Globus pallidus (tissue), 1 donor: ENCODE measurements at regions not wholly inside any gene's neighbourhood (a gene's known extent, or its start where the extent isn't known, plus 50 kb on each side); places are given as distances from the start of the nearest gene placed in this dataset.

Experiments
- DNase-seq: peaks from one replicate; pipeline ENCODE4 v3.0.0-alpha.2; 2015; ENCODE audit warnings: low spot score

GRCh38 chr4:185893500-185893899 lies 81.5 kb upstream of the SORBS2 start:
- DNase-seq, result no peak

DNA sequence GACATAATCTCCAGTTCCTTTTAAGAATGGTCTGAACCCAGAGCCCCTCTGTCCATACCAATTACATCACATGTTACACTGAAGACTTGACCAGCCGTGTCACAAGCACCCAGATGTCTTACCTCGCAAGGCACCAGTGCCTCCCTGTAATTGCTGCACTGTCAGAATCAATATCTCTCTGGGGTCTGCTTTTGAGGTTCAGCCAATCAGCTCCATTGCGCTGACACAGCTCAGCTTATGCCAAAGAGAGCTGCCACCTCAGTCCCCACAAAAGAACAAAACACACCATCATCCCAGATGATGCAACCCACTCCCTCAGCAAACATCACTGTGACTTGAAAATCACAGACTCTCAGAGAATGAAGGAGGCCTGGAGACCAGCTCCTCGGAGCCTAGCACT lies 82.5 kb upstream of the SORBS2 start:
- DNase-seq, result no peak

DNA sequence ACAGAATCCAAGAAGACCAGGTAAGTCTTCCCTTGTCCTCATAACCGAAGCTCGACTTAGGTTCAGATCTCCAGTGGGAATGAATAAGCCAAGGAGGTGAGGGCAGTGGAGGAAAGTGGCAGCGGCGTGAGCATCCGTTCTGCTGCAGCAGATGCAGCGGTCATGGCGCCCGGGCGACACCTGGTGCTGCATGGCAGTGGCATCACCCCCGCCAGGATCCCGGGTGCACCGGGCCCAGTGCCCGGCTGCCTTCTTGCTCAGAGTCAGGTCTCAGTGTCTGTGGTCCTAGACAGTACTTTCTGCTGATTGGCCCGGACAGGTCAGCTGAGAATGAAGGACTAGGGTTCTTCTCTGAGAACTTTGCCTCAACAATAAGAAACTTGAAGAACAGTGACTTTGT lies 83.4 kb upstream of the SORBS2 start:
- DNase-seq, result no peak

DNA sequence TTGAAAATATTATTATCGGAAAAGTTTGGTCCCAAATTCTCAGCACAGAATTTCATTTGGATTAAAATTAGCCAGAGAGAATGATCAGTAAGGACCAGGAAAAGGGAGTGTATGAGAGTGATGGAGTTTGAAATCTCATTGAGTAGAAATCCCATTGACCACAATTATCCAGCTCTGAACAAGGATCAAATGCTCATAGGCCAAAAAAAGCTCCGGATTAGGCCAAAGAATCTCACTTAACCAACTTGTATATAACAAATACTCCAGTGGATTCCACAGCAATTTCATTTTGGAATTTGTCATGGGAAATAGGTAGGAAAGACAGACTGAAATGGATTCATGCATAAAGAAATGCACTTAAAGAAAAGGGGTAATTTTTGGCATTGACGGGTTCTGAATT lies 83.9 kb upstream of the SORBS2 start:
- DNase-seq, result no peak

GRCh38 chr4:185896817-185897488 lies 85.0 kb upstream of the SORBS2 start:
- no peak for DNase-seq

DNA sequence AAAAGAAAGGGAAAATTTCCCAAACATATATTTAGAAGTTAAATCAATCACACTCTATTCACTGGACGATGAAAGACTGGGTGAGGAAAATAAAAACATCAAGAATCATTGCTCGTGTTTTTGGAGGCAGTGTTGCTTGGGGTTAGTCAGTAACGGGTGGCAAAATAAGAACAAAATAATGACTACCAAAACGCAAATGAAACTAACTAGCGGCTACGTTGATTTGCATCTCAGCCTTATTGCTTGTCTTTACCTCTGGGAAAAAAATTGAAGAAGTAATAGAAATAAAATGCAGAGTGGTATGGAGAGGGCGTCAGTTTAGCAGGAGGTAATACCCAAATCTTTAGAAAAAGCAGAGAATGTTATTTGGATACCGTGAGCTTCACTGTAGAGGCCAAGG lies 86.4 kb upstream of the SORBS2 start:
- no peak for DNase-seq

DNA sequence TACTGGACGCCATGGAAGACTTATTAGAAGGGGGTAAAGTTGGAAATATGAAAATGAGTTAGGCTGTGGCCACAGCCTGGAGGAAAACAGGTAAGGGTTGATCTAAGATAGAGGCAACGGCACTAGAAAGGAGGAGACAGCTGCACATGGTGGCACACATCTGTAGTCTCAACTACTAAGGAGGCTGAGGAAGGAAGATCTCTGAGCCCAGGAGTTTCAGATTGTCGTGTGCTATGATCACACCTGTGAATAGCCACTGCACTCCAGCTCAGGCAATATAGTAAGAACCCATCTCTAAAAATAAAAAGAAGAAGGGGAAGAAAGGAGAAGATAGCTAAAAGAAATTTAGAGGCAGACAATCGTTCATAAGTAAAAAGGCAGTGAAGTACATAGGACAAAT lies 87.8 kb upstream of the SORBS2 start:
- no peak for DNase-seq

- DNase-seq, result no peak
These were observed 90.7 kb upstream of the SORBS2 start for GRCh38 chr4:185902654-185903053.

- no peak for DNase-seq
These were observed 91.2 kb upstream of the SORBS2 start for GRCh38 chr4:185903205-185903604.

- no peak for DNase-seq
These were observed 92.4 kb upstream of the SORBS2 start for GRCh38 chr4:185904381-185904780.

DNA sequence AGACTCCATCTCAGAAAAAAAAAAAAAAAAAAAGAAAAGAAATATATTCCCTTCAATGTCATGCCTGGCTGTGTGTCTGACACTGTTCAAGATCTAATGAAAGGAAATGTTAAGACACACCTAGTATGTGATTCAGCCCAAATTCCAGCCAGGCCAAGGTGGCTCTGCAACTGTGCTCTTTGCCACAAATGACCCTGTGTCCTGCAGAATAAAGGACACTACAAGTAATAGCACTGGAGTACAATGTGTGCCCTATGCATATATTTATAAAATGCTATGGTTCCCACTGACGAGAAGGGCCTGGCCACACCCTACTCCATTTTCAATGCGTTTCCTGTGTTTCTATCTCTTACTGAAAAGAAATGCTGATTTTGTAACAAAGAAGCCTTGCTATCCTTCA lies 98.0 kb upstream of the SORBS2 start:
- DNase-seq, result no peak

DNA sequence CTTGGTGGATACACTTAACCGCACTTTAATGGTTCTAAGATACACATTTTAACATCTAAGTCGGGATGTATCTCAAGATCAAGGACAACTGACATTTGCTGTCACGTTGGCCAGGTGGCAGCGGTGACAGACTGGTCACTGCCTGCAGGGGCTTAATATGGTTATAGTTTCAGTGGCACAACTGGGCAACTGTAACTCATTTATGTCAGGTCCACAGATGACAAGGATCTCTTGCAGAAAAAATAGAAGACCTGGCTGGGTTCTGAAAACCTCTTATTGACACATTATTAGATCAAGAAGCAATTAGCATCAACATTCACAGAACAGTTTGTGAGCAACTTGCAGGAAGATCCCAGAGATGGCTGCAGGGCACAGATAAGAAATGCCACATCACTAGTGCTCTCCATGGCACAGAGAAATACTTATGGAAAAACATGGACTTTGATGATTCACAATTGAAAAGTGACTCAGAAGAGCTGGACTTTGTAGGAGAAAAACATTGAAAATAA lies 99.6 kb upstream of the SORBS2 start:
- DNase-seq, result no peak

DNA sequence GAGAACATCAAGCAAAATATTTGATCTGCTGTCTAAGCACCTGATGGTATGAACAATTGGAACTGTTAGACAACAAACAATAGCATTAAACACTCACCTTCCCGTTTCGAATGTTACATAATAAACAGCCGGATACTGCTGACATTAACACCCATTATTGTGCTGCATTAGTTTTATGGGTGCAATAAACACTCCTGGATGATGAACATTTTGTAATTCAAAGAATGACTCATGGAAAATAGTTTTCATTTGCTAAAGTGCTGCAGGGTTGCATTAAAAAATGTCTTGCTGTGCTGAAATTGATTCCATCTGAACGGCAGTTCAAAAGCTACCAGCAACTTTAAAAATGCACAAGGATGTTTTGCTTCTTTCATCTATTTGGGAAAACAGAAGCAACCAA lies 100.8 kb upstream of the SORBS2 start:
- DNase-seq, result no peak

DNA sequence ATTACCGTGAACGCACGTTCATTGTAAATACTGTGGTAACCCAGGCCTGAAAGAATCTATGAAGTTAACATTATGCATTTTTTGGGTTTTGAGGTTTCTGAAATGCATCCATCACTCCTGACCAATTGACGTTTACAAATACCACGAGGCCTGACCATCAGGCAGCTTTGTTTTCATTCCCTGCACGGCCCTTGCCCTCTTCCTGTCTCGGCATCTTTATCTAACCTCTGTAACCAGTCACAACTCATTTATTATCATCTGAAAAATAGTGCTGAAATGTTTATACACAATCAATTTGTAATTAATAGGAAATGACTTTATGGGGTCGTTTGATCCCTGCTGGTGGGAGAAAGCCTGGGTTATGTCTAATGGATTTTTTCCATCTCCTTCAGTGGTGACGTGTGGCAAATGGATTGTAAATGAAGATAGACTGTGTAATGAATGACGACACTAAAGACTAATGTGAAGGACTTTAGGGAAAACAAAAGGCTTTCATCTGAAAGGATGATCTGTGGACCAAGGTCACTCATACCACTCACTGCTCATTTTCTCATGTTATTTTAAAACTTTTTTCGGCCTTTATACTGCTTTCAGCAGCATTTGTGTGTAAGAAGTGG lies 102.7 kb upstream of the SORBS2 start:
- no peak for DNase-seq

DNA sequence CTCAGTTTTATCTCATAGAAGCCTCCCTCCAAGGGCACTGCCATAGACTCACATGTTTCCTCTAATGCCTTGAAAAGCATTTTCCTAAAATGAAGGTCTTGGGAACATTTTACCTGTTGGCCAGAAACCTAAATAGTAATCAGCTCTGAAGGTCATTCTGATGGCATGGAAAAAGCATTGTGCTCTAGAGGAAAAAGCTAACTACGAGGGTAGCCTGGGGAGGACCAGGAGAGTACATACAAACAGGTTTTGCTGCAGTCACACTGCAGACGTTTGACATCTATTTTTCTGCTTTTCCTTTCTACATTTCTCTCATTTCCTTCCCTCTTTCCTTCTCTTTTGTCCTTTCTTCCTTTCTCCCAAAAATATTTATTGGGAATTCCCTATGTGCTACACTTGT lies 103.3 kb upstream of the SORBS2 start:
- no peak for DNase-seq

- no peak for DNase-seq
These were observed 103.8 kb upstream of the SORBS2 start for GRCh38 chr4:185915817-185916216.

GRCh38 chr4:185916231-185916630 lies 104.2 kb upstream of the SORBS2 start:
- DNase-seq, result no peak

DNA sequence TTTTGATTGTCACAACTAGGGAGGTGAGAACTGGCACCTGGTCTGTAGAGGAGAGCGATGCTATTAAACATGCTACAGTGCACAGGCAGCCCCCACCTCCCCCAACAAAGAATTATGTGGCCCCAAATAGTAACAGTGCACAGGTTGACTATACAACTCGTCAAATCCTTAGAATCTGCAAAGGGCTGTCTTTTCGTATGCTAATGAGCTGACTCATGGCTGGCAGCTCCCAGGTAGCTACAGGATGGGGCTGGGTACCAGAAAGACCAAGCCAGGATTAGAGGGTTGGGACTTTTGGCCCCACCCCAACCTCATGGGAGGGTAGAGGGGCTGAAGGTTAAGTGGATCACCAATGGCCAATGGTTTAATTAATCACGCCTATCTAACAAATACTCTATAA lies 104.7 kb upstream of the SORBS2 start:
- no peak for DNase-seq

DNA sequence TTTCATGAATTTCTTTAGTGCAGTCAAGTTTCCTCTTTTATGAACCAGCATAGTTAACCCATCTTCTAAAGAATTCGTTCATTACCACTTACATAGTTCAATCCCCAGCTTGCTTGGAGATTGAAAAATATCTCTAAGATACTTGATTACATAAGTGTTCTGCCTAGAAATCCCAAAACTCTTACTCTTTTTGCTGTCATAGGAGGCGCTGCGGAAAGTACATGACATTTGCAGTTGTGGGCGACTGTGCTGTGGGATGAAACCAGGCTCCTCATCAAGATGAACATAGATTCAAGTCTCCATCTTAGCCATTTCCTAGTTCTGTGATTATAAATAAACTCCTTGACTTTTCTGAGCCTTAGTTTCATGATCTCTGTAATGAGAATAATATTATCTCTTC lies 107.1 kb upstream of the SORBS2 start:
- no peak for DNase-seq

GRCh38 chr4:185920171-185920570 lies 108.2 kb upstream of the SORBS2 start:
- DNase-seq, result no peak

GRCh38 chr4:185920691-185921260 lies 108.8 kb upstream of the SORBS2 start:
- no peak for DNase-seq

- no peak for DNase-seq
These were observed 109.9 kb upstream of the SORBS2 start for GRCh38 chr4:185921583-185922555.
